ENCODE measurements at regions not wholly inside any gene's neighbourhood (a gene's known extent, or its start where the extent isn't known, plus 50 kb on each side); places are given as distances from the start of the nearest gene placed in this dataset.

GRCh38 chr10:131658476-131659110, 242.2 kb upstream of the PPP2R2D start:
- ChIA-PET POLR2A (no interaction called here), CTCF (no interaction called here)
- Histone ChIP-seq H3K4me2 (ENCODE audit: insufficient read depth, low read length) (no peak overlapping the region), H4K20me1 (replicated peaks; ENCODE audit: control insufficient read depth, extremely low read depth, insufficient read depth, low read length) (no peaks in the 10 kb centered on the region), H3K9me1 (replicated peaks; ENCODE audit: control insufficient read depth, extremely low read depth, insufficient read depth, low read length) (no peaks in the 10 kb centered on the region), H3K36me3 (ENCODE audit: control insufficient read depth in 2 of 2, extremely low read depth in 1 of 2, insufficient read depth in 2 of 2, low read length in 2 of 2) (no peaks in the 10 kb centered on the region), H3K9me3 (replicated peaks; ENCODE audit: control insufficient read depth, insufficient read depth, low read length) (peaks cover 8% of the 10 kb centered on the region), H3K4me1 (ENCODE audit: control insufficient read depth, extremely low read depth, insufficient read depth, low read length) (no peaks in the 10 kb centered on the region), H3K27ac (ENCODE audit: insufficient read depth, low read depth, low read length) (no peak overlapping the region), H3K4me3 (replicated peaks in 1 of 3; ENCODE audit: insufficient read depth in 1 of 3, low read depth in 1 of 3, low read length in 3 of 3) (no peak overlapping the region), H3K27me3 (ENCODE audit: control insufficient read depth in 2 of 2, insufficient read depth in 2 of 2, low read length in 2 of 2) (no peaks in the 10 kb centered on the region), H3K79me2 (ENCODE audit: control insufficient read depth, insufficient read depth, low read length) (no peaks in the 10 kb centered on the region), H2AFZ (ENCODE audit: low read depth, low read length) (no peak overlapping the region), H3K9ac (replicated peaks; ENCODE audit: extremely low read depth, insufficient read depth, low read length) (no peak overlapping the region)
- dilution Hi-C loops (cut with MboI; ENCODE audit: extremely low pct_ligation_motif_present, low sequenced_read_pairs): no loop called here
- TF ChIP-seq FOS (IDR thresholded peaks at IDR 0.05; ENCODE audit: borderline replicate concordance, insufficient read depth, low read length) (no peak), POLR2A (IDR thresholded peaks at IDR 0.05; ENCODE audit: low read depth, low read length) (no peak), JUN (IDR thresholded peaks at IDR 0.05; ENCODE audit: borderline replicate concordance, insufficient read depth, insufficient read length, low read depth) (no peak), GATA2 (IDR thresholded peaks at IDR 0.05; ENCODE audit: insufficient read depth, insufficient read length, low read depth, low read length) (no peak), MYC (IDR thresholded peaks at IDR 0.05; ENCODE audit: low read depth, low read length) (no peak), CTCF (IDR thresholded peaks at IDR 0.05; ENCODE audit: extremely low read depth in 1 of 2, insufficient read depth in 1 of 2, low read depth in 1 of 2, low read length in 2 of 2) (no peak), EZH2 (IDR thresholded peaks at IDR 0.05; ENCODE audit: borderline replicate concordance, low read depth, low read length, severe bottlenecking) (no peak), MAX (IDR thresholded peaks at IDR 0.05; ENCODE audit: insufficient read depth, insufficient read length) (no peak), POLR2AphosphoS5 (IDR thresholded peaks at IDR 0.05; ENCODE audit: insufficient read depth, low read depth, low read length) (no peak)
- FAIRE-seq: no peak
- no TSS peak for BruUV-seq (replicated peaks)
- DNase-seq (ENCODE audit: low read depth, low spot score): no peak
- intact Hi-C loops (cut with micrococcal nuclease): no loop called here
